DOHH2 (cell line): ENCODE measurements at regions not wholly inside any gene's neighbourhood (a gene's known extent, or its start where the extent isn't known, plus 50 kb on each side); places are given as distances from the start of the nearest gene placed in this dataset.

Experiments
- H3F3A ChIP-seq: fragments of 200-600 bp; sonication (generic), shearing (Covaris generic); 2 replicates; pipeline ENCODE4 v1.6.0; 2016; ENCODE audit warnings: antibody characterized with exemption, mild to moderate bottlenecking; ENCODE audit not compliant: control insufficient read depth, insufficient read depth
- H3K27ac ChIP-seq: fragments of 200-600 bp; sonication (generic); 2 replicates; pipeline ENCODE4 v1.5.1; 2014; ENCODE audit warnings: low read depth, mild to moderate bottlenecking, low read length, moderate library complexity
- H3K27me3 ChIP-seq: fragments of 200-600 bp; sonication (generic); 2 replicates; pipeline ENCODE4 v1.6.1; 2014; ENCODE audit warnings: mild to moderate bottlenecking, low read length, mixed read lengths; ENCODE audit not compliant: control insufficient read depth
- H3K36me3 ChIP-seq: fragments of 200-600 bp; sonication (generic); 2 replicates; pipeline ENCODE4 v1.6.1; 2014; ENCODE audit warnings: mild to moderate bottlenecking, low read length, moderate library complexity, mixed read lengths; ENCODE audit not compliant: control insufficient read depth
- H3K4me1 ChIP-seq: fragments of 200-600 bp; sonication (generic); 2 replicates; pipeline ENCODE4 v1.6.1; 2014; ENCODE audit warnings: mild to moderate bottlenecking, low read length, mixed read lengths; ENCODE audit not compliant: control insufficient read depth
- H3K4me2 ChIP-seq: fragments of 200-600 bp; sonication (generic); 2 replicates; pipeline ENCODE4 v1.6.0; 2014; ENCODE audit warnings: mild to moderate bottlenecking, low read length, moderate library complexity
- H3K4me3 ChIP-seq: fragments of 200-600 bp; sonication (generic); 2 replicates; pipeline ENCODE4 v1.5.1; 2014; ENCODE audit warnings: mild to moderate bottlenecking, low read length, mixed read lengths
- H3K79me2 ChIP-seq: fragments of 200-600 bp; sonication (generic); 2 replicates; pipeline ENCODE4 v1.6.1; 2014; ENCODE audit warnings: mild to moderate bottlenecking, low read length, mixed read lengths; ENCODE audit not compliant: control insufficient read depth
- H3K9me2 ChIP-seq: fragments of 200-600 bp; sonication (generic); replicated peaks from 2 replicates; pipeline ENCODE4 v1.6.1; 2014; ENCODE audit warnings: mild to moderate bottlenecking, low read length, mixed read lengths; ENCODE audit not compliant: control insufficient read depth
- H3K9me3 ChIP-seq: fragments of 200-600 bp; sonication (generic); 2 replicates; pipeline ENCODE4 v1.6.1; 2014; ENCODE audit warnings: antibody characterized with exemption, low read length, mixed read lengths; ENCODE audit not compliant: control insufficient read depth, insufficient read depth
- H4K20me1 ChIP-seq: fragments of 200-600 bp; sonication (generic); 2 replicates; pipeline ENCODE4 v1.6.0; 2014; ENCODE audit warnings: low read depth, mild to moderate bottlenecking, antibody characterized with exemption, low read length, moderate library complexity; ENCODE audit not compliant: control insufficient read depth, insufficient read depth
- EZH2phosphoT487 ChIP-seq: fragments of 200-600 bp; sonication (generic); IDR thresholded peaks from 2 replicates; pipeline ENCODE4 v1.6.1; 2017; ENCODE audit warnings: borderline replicate concordance, mild to moderate bottlenecking, antibody characterized with exemption, low read length, moderate library complexity, mixed read lengths
- TF ChIP-seq, protein P1 (sequence below): fragments of 200-600 bp; sonication (generic); IDR thresholded peaks from one replicate; pipeline ENCODE4 v1.5.1; 2014; ENCODE audit warnings: antibody characterized with exemption, mild to moderate bottlenecking, low read depth, low read length; ENCODE audit not compliant: poor library complexity, severe bottlenecking

- H3K27ac ChIP-seq = no peak overlapping the region
- H4K20me1 ChIP-seq = no peaks in the 10 kb centered on the region
- no peak for TF ChIP-seq EZH2phosphoT487
- TF ChIP-seq, protein P1, sequence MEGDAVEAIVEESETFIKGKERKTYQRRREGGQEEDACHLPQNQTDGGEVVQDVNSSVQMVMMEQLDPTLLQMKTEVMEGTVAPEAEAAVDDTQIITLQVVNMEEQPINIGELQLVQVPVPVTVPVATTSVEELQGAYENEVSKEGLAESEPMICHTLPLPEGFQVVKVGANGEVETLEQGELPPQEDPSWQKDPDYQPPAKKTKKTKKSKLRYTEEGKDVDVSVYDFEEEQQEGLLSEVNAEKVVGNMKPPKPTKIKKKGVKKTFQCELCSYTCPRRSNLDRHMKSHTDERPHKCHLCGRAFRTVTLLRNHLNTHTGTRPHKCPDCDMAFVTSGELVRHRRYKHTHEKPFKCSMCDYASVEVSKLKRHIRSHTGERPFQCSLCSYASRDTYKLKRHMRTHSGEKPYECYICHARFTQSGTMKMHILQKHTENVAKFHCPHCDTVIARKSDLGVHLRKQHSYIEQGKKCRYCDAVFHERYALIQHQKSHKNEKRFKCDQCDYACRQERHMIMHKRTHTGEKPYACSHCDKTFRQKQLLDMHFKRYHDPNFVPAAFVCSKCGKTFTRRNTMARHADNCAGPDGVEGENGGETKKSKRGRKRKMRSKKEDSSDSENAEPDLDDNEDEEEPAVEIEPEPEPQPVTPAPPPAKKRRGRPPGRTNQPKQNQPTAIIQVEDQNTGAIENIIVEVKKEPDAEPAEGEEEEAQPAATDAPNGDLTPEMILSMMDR = no peak
- no peaks in the 10 kb centered on the region for H3K9me3 ChIP-seq
- H3F3A ChIP-seq = no peaks in the 10 kb centered on the region
- H3K9me2 ChIP-seq = no peaks in the 10 kb centered on the region
- no peak overlapping the region for H3K4me3 ChIP-seq
- H3K79me2 ChIP-seq = no peaks in the 10 kb centered on the region
- no peaks in the 10 kb centered on the region for H3K27me3 ChIP-seq
- H3K4me2 ChIP-seq = no peak overlapping the region
- H3K4me1 ChIP-seq = no peaks in the 10 kb centered on the region
- no peaks in the 10 kb centered on the region for H3K36me3 ChIP-seq
Observed at GRCh38 chr20:54717983-54718382, 242.6 kb downstream of the DOK5 start.

GRCh38 chr20:54716790-54717189, 241.4 kb downstream of the DOK5 start:
- no peaks in the 10 kb centered on the region for H3K9me3 ChIP-seq
- no peaks in the 10 kb centered on the region for H3F3A ChIP-seq
- no peak overlapping the region for H3K27ac ChIP-seq
- no peaks in the 10 kb centered on the region for H3K4me1 ChIP-seq
- no peaks in the 10 kb centered on the region for H3K36me3 ChIP-seq
- no peak overlapping the region for H3K4me3 ChIP-seq
- H3K9me2 ChIP-seq = no peaks in the 10 kb centered on the region
- TF ChIP-seq EZH2phosphoT487 = no peak
- TF ChIP-seq, protein P1 = no peak
- H3K79me2 ChIP-seq = no peaks in the 10 kb centered on the region
- no peak overlapping the region for H3K4me2 ChIP-seq
- H3K27me3 ChIP-seq = no peaks in the 10 kb centered on the region
- no peaks in the 10 kb centered on the region for H4K20me1 ChIP-seq

GRCh38 chr20:54716174-54716747, 240.9 kb downstream of the DOK5 start:
- H3F3A ChIP-seq = no peaks in the 10 kb centered on the region
- no peaks in the 10 kb centered on the region for H3K79me2 ChIP-seq

More at GRCh38 chr20:54716174-54716747, 240.9 kb downstream of the DOK5 start:
- Histone ChIP-seq H3K4me2 (no peak overlapping the region), H3K4me1 (no peaks in the 10 kb centered on the region), H3K27me3 (no peaks in the 10 kb centered on the region), H3K9me2 (no peaks in the 10 kb centered on the region), H3K36me3 (no peaks in the 10 kb centered on the region), H3K4me3 (no peak overlapping the region), H3K9me3 (no peaks in the 10 kb centered on the region), H4K20me1 (no peaks in the 10 kb centered on the region), H3K27ac (no peak overlapping the region)
- no peak for TF ChIP-seq EZH2phosphoT487
- TF ChIP-seq, protein P1 = no peak
